ENCODE measurements at regions not wholly inside any gene's neighbourhood (a gene's known extent, or its start where the extent isn't known, plus 50 kb on each side); places are given as distances from the start of the nearest gene placed in this dataset.

DNA sequence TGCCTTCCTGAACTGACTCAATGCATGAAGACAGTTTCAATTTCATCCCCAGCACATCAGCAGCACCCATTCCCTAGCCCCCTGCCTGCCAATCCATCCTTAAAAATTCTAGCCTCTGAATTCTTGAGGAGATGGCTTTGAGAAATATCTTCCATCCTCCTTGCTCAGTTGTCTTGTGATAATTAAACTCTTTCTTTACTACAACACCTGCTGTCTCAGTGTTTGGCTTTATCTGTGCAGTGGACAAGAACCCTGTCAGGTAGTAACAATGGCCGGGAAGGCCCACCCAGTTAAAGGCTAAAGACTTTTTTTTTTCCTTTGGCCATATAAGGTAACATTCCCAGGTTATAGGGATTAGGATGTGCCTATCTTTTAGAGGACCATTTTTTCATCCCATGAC, 114.4 kb upstream of the NAP1L1 start:
- Histone ChIP-seq H3F3A (ENCODE audit: low read depth) (no peaks in the 10 kb centered on the region), H3K9me3 (ENCODE audit: low read depth) (no peaks in the 10 kb centered on the region), H3K79me2 (ENCODE audit: low read depth) (no peaks in the 10 kb centered on the region), H3K9ac (no peak overlapping the region), H3K27ac (no peak overlapping the region), H4K20me1 (ENCODE audit: low read depth) (no peaks in the 10 kb centered on the region), H3K27me3 (no peaks in the 10 kb centered on the region), H3K4me3 (no peak overlapping the region), H3K4me2 (no peak overlapping the region), H3K4me1 (no peaks in the 10 kb centered on the region), H2AFZ (replicated peaks) (no peak overlapping the region), H3K36me3 (no peaks in the 10 kb centered on the region)
- Mint-ChIP-seq H3K4me1 (no peaks in the 10 kb centered on the region), H3K27me3 (ENCODE audit: insufficient read depth, low read depth) (peaks cover 2% of the 10 kb centered on the region), H3K36me3 (no peaks in the 10 kb centered on the region), H3K9me3 (peaks cover 31% of the 10 kb centered on the region), H3K4me3 (no peak overlapping the region), H3K27ac (no peak overlapping the region)
- TF ChIP-seq, protein P1, sequence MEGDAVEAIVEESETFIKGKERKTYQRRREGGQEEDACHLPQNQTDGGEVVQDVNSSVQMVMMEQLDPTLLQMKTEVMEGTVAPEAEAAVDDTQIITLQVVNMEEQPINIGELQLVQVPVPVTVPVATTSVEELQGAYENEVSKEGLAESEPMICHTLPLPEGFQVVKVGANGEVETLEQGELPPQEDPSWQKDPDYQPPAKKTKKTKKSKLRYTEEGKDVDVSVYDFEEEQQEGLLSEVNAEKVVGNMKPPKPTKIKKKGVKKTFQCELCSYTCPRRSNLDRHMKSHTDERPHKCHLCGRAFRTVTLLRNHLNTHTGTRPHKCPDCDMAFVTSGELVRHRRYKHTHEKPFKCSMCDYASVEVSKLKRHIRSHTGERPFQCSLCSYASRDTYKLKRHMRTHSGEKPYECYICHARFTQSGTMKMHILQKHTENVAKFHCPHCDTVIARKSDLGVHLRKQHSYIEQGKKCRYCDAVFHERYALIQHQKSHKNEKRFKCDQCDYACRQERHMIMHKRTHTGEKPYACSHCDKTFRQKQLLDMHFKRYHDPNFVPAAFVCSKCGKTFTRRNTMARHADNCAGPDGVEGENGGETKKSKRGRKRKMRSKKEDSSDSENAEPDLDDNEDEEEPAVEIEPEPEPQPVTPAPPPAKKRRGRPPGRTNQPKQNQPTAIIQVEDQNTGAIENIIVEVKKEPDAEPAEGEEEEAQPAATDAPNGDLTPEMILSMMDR (IDR thresholded peaks at IDR 0.05): no peak
- TF ChIP-seq EZH2phosphoT487 (IDR thresholded peaks at IDR 0.05) (no peak), EZH2 (IDR thresholded peaks at IDR 0.05) (no peak)
- no peak for DNase-seq (ENCODE audit: low spot score)

DNA sequence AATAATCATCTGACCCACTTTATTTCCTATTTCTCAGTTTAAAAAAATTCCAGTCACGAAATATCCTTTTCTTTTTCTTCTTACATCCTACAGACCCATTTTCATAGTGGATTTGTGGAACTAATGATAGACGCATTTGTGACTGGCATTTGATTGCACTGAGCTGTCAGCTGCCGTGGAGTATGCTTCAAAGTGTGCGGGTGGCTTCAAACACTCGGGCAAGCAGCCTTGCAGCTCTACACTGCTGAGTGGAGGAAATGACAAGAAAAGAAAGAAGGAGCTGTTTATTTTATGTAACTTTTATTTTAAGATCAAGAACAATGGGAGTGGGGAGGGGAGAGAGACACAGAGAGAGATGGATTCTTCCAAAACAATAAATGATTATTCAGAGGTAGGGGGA, 112.8 kb upstream of the NAP1L1 start:
- H3K4me3 Mint-ChIP-seq: no peak overlapping the region
- H3K27ac ChIP-seq: no peak overlapping the region
- TF ChIP-seq EZH2 (IDR thresholded peaks at IDR 0.05): no peak
- TF ChIP-seq, protein P1 (IDR thresholded peaks at IDR 0.05): no peak
- TF ChIP-seq EZH2phosphoT487 (IDR thresholded peaks at IDR 0.05): no peak

DNA sequence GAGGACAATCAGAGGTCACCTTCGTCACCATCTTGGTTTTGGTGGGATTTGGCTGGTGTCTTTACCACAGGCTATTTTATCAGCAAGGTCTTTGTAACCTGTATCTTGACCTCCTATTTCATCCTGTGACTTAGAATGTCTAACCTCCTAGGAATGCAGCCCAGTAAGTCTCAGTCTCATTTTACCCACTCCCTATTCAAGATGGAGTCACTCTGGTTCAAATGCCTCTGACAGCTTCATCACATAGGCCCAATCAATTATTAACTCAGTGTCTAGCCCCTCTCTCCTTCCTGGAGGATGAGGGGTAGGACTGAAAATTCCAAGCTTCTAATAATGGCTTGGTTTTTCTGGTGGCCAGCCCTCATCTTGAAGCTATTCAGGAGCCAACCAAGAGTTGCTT, 111.4 kb upstream of the NAP1L1 start:
- no peak overlapping the region for H3K4me3 Mint-ChIP-seq
- no peaks in the 10 kb centered on the region for H3K36me3 Mint-ChIP-seq
- peaks cover 22% of the 10 kb centered on the region for H3K9me3 Mint-ChIP-seq

More for the DNA sequence above, 112.8 kb upstream of the NAP1L1 start:
- no peaks in the 10 kb centered on the region for H3K79me2 ChIP-seq (ENCODE audit: low read depth)
- H3K27ac Mint-ChIP-seq: no peak overlapping the region
- no peak overlapping the region for H3K4me3 ChIP-seq
- H3K27me3 Mint-ChIP-seq (ENCODE audit: insufficient read depth, low read depth): no peaks in the 10 kb centered on the region
- H3K36me3 Mint-ChIP-seq: no peaks in the 10 kb centered on the region
- no peaks in the 10 kb centered on the region for H3K4me1 Mint-ChIP-seq
- no peaks in the 10 kb centered on the region for H3K36me3 ChIP-seq
- no peak for DNase-seq (ENCODE audit: low spot score)
- H3K4me2 ChIP-seq: no peak overlapping the region
- H3K27me3 ChIP-seq: no peaks in the 10 kb centered on the region
- no peaks in the 10 kb centered on the region for H4K20me1 ChIP-seq (ENCODE audit: low read depth)
- H2AFZ ChIP-seq (replicated peaks): no peak overlapping the region
- peaks cover 23% of the 10 kb centered on the region for H3K9me3 Mint-ChIP-seq
- no peaks in the 10 kb centered on the region for H3F3A ChIP-seq (ENCODE audit: low read depth)
- H3K9ac ChIP-seq: no peak overlapping the region
- H3K4me1 ChIP-seq: no peaks in the 10 kb centered on the region
- H3K9me3 ChIP-seq (ENCODE audit: low read depth): no peaks in the 10 kb centered on the region

More for the DNA sequence above, 111.4 kb upstream of the NAP1L1 start:
- H3K79me2 ChIP-seq (ENCODE audit: low read depth): no peaks in the 10 kb centered on the region
- H3K9ac ChIP-seq: no peak overlapping the region
- H3K4me2 ChIP-seq: no peak overlapping the region
- H3K4me1 Mint-ChIP-seq: no peaks in the 10 kb centered on the region
- H2AFZ ChIP-seq (replicated peaks): no peak overlapping the region
- no peak for DNase-seq (ENCODE audit: low spot score)
- no peaks in the 10 kb centered on the region for H3K36me3 ChIP-seq
- no peaks in the 10 kb centered on the region for H3K27me3 ChIP-seq
- H3K9me3 ChIP-seq (ENCODE audit: low read depth): no peaks in the 10 kb centered on the region
- TF ChIP-seq, protein P1 (IDR thresholded peaks at IDR 0.05): no peak
- no peak for TF ChIP-seq EZH2phosphoT487 (IDR thresholded peaks at IDR 0.05)
- H3K27ac ChIP-seq: no peak overlapping the region
- H3K4me3 ChIP-seq: no peak overlapping the region
- H3K27ac Mint-ChIP-seq: no peak overlapping the region
- no peaks in the 10 kb centered on the region for H3K27me3 Mint-ChIP-seq (ENCODE audit: insufficient read depth, low read depth)
- no peaks in the 10 kb centered on the region for H4K20me1 ChIP-seq (ENCODE audit: low read depth)
- H3K4me1 ChIP-seq: peaks cover under 1% of the 10 kb centered on the region
- no peaks in the 10 kb centered on the region for H3F3A ChIP-seq (ENCODE audit: low read depth)
